ENCODE measurements at regions not wholly inside any gene's neighbourhood (a gene's known extent, or its start where the extent isn't known, plus 50 kb on each side); places are given as distances from the start of the nearest gene placed in this dataset.

DNA sequence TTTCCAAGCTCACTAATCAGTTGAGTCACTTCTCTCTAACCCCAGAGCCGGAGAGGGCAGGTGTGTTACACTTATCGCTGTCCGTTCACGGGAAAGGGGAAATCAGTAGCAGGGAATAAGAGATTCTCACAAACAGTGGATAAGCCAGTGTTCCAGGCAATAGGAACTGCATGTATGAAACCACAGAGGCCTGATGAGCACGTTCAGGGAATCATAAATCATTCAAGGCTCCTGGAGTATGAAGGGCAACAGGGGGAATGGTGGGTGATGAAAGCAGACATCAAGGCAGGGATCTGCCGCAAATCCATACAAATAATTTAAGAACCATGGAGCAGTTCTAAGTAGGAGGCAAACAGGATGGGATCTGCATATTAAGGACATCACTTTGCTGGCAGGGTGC is 59.1 kb upstream of the ADGRG2 start:
- no peaks in the 10 kb centered on the region for H3K4me1 ChIP-seq (ENCODE audit: insufficient read depth)
- ATAC-seq (no peak), DNase-seq (ENCODE audit: low spot score) (no peak)
- no peaks in the 10 kb centered on the region for H3K79me2 ChIP-seq (replicated peaks; ENCODE audit: insufficient read depth)
- no peaks in the 10 kb centered on the region for H3F3A ChIP-seq (replicated peaks; ENCODE audit: low read depth)
- H3K36me3 Mint-ChIP-seq (ENCODE audit: low read depth): no peaks in the 10 kb centered on the region
- no peak overlapping the region for H3K27ac ChIP-seq (ENCODE audit: low read depth)
- no peak overlapping the region for H3K4me3 ChIP-seq
- H2AFZ ChIP-seq: no peak overlapping the region
- no peaks in the 10 kb centered on the region for H3K4me1 Mint-ChIP-seq
- no peak overlapping the region for H3K4me3 Mint-ChIP-seq
- no peaks in the 10 kb centered on the region for H3K9me3 Mint-ChIP-seq
- TF ChIP-seq JUNB (IDR thresholded peaks at IDR 0.05; ENCODE audit: unreplicated experiment): no peak
- no peak for TF ChIP-seq EZH2phosphoT487 (IDR thresholded peaks at IDR 0.05; ENCODE audit: unreplicated experiment)
- TF ChIP-seq EZH2 (IDR thresholded peaks at IDR 0.05; ENCODE audit: low read depth, unreplicated experiment): no peak
- TF ChIP-seq ZNF462 (CRISPR knock-in tag; IDR thresholded peaks at IDR 0.05): no peak
- no peak for TF ChIP-seq POLR2AphosphoS5 (IDR thresholded peaks at IDR 0.05; ENCODE audit: low read depth)
- TF ChIP-seq ZNF114 (CRISPR knock-in tag; IDR thresholded peaks at IDR 0.05): no peak
- no peak for TF ChIP-seq STAT1 (IDR thresholded peaks at IDR 0.05; ENCODE audit: unreplicated experiment)
- TF ChIP-seq ZNF331 (CRISPR knock-in tag; IDR thresholded peaks at IDR 0.05; ENCODE audit: low read depth): no peak
- TF ChIP-seq, protein P1, sequence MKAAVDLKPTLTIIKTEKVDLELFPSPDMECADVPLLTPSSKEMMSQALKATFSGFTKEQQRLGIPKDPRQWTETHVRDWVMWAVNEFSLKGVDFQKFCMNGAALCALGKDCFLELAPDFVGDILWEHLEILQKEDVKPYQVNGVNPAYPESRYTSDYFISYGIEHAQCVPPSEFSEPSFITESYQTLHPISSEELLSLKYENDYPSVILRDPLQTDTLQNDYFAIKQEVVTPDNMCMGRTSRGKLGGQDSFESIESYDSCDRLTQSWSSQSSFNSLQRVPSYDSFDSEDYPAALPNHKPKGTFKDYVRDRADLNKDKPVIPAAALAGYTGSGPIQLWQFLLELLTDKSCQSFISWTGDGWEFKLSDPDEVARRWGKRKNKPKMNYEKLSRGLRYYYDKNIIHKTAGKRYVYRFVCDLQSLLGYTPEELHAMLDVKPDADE (IDR thresholded peaks at IDR 0.05): no peak
- TF ChIP-seq, protein P2, sequence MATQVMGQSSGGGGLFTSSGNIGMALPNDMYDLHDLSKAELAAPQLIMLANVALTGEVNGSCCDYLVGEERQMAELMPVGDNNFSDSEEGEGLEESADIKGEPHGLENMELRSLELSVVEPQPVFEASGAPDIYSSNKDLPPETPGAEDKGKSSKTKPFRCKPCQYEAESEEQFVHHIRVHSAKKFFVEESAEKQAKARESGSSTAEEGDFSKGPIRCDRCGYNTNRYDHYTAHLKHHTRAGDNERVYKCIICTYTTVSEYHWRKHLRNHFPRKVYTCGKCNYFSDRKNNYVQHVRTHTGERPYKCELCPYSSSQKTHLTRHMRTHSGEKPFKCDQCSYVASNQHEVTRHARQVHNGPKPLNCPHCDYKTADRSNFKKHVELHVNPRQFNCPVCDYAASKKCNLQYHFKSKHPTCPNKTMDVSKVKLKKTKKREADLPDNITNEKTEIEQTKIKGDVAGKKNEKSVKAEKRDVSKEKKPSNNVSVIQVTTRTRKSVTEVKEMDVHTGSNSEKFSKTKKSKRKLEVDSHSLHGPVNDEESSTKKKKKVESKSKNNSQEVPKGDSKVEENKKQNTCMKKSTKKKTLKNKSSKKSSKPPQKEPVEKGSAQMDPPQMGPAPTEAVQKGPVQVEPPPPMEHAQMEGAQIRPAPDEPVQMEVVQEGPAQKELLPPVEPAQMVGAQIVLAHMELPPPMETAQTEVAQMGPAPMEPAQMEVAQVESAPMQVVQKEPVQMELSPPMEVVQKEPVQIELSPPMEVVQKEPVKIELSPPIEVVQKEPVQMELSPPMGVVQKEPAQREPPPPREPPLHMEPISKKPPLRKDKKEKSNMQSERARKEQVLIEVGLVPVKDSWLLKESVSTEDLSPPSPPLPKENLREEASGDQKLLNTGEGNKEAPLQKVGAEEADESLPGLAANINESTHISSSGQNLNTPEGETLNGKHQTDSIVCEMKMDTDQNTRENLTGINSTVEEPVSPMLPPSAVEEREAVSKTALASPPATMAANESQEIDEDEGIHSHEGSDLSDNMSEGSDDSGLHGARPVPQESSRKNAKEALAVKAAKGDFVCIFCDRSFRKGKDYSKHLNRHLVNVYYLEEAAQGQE (IDR thresholded peaks at IDR 0.05; ENCODE audit: unreplicated experiment): no peak
- no peak for TF ChIP-seq NANOG (IDR thresholded peaks at IDR 0.05; ENCODE audit: borderline replicate concordance)
- TF ChIP-seq CREB1 (CRISPR knock-in tag; IDR thresholded peaks at IDR 0.05; ENCODE audit: low read depth): no peak
- TF ChIP-seq, protein P3, sequence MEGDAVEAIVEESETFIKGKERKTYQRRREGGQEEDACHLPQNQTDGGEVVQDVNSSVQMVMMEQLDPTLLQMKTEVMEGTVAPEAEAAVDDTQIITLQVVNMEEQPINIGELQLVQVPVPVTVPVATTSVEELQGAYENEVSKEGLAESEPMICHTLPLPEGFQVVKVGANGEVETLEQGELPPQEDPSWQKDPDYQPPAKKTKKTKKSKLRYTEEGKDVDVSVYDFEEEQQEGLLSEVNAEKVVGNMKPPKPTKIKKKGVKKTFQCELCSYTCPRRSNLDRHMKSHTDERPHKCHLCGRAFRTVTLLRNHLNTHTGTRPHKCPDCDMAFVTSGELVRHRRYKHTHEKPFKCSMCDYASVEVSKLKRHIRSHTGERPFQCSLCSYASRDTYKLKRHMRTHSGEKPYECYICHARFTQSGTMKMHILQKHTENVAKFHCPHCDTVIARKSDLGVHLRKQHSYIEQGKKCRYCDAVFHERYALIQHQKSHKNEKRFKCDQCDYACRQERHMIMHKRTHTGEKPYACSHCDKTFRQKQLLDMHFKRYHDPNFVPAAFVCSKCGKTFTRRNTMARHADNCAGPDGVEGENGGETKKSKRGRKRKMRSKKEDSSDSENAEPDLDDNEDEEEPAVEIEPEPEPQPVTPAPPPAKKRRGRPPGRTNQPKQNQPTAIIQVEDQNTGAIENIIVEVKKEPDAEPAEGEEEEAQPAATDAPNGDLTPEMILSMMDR (conservative IDR thresholded peaks at IDR 0.05; ENCODE audit: low read depth in 2 of 2): no peak
- no peaks in the 10 kb centered on the region for H3K27me3 Mint-ChIP-seq (ENCODE audit: insufficient read depth, low read depth, poor library complexity)
- H3K4me2 ChIP-seq: no peak overlapping the region
- H3K27ac Mint-ChIP-seq: no peak overlapping the region
- no peaks in the 10 kb centered on the region for H4K20me1 ChIP-seq (replicated peaks; ENCODE audit: insufficient read depth)
- no peaks in the 10 kb centered on the region for H3K27me3 ChIP-seq (ENCODE audit: insufficient read depth)
- H3K36me3 ChIP-seq (ENCODE audit: insufficient read depth): no peaks in the 10 kb centered on the region
- no peaks in the 10 kb centered on the region for H3K9me2 ChIP-seq (ENCODE audit: insufficient read depth)

Measured in GM23338 (cell line).